Central memory CD8-positive, alpha-beta T cell (primary cell): ENCODE measurements at regions not wholly inside any gene's neighbourhood (a gene's known extent, or its start where the extent isn't known, plus 50 kb on each side); places are given as distances from the start of the nearest gene placed in this dataset.

ENCODE experiments used
- ATAC-seq: fragments of 150-1000 bp; cut with Tn5 transposase; replicated peaks from 2 replicates; pipeline ENCODE4 v1.10.0; 2022; ENCODE audit warnings: mild to moderate bottlenecking, moderate FRiP score, moderate number of reproducible peaks; ENCODE audit not compliant: poor library complexity, severe bottlenecking; ENCODE audit errors: extremely low read depth
- DNase-seq, 2 donors: peaks; one replicate each; pipeline ENCODE4 v3.0.0; 2021; ENCODE audit warnings: low spot score in 2 of 2
- H3K27ac Mint-ChIP-seq: one replicate; pipeline ENCODE4 v1.8.0; 2022; ENCODE audit warnings: low read depth, mild to moderate bottlenecking, moderate library complexity, mixed read lengths
- H3K27me3 Mint-ChIP-seq: one replicate; pipeline ENCODE4 v1.8.0; 2022; ENCODE audit warnings: mixed read lengths
- H3K36me3 Mint-ChIP-seq: one replicate; pipeline ENCODE4 v1.8.0; 2022; ENCODE audit warnings: mild to moderate bottlenecking, moderate library complexity, mixed read lengths; ENCODE audit not compliant: insufficient read depth
- H3K4me1 Mint-ChIP-seq: one replicate; pipeline ENCODE4 v1.8.0; 2022; ENCODE audit warnings: mixed read lengths
- H3K4me3 Mint-ChIP-seq: one replicate; pipeline ENCODE4 v1.8.0; 2022; ENCODE audit warnings: mild to moderate bottlenecking, moderate library complexity, mixed read lengths
- H3K9me3 Mint-ChIP-seq: one replicate; pipeline ENCODE4 v1.8.0; 2022; ENCODE audit warnings: mixed read lengths

DNA sequence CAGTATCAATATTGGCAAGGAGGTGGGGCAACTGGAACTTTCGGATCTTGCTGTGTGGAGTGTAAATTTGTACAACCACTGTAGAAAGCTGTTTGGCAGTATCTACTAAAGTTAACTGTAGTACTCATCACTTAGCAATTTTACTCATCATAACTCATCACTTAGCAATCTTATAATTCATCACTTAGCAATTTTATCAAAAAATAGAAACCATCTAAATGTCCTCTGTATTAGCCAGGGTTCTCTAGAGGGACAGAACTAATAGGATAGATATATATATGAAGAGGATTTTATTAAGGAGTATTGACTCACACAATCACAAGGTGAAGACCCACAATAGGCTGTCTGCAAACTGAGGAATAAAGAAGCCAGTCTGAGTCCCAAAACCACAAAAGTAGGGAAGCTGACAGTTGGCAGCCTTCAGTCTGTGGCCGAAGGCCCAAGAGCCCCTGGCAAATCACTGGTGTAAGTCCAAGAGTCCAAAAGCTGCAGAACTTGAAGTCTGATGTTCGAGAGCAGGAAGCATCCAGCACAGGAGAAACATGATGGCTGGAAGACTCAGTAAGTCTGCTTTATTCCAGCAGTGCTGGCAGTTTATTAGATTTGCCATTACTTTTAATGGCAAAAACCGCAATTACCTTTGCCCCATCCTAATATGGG lies 92.9 kb upstream of the USP47 start:
- H3K4me3 Mint-ChIP-seq = no peak overlapping the region
- DNase-seq = no peak
- peaks cover 45% of the 10 kb centered on the region for H3K27me3 Mint-ChIP-seq
- ATAC-seq = no peak
- no peaks in the 10 kb centered on the region for H3K36me3 Mint-ChIP-seq
- H3K4me1 Mint-ChIP-seq = no peaks in the 10 kb centered on the region
- H3K27ac Mint-ChIP-seq = no peak overlapping the region
- no peaks in the 10 kb centered on the region for H3K9me3 Mint-ChIP-seq

DNA sequence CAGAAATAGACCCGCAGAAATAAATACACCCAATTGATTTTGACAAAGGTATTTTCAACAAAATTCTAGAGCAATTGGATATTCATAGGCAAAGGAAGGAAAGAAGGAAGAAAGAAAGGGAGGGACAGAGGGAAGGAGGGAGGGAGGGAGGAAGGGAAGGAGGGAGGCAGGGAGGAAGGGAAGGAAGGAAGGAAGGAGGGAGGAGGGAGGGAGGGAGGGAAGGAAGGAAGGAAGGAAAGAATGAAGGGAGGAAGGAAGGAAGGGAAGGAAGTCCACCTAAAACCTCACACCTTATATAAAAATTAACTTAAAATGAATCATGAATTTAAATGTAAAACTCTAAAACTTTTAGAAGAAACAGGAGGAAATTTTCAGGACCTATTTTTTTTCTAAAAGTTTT lies 94.2 kb upstream of the USP47 start:
- DNase-seq (no peak), ATAC-seq (no peak)
- Mint-ChIP-seq H3K27ac (no peak overlapping the region), H3K36me3 (no peaks in the 10 kb centered on the region), H3K4me3 (no peak overlapping the region), H3K27me3 (peaks cover 44% of the 10 kb centered on the region), H3K4me1 (no peaks in the 10 kb centered on the region), H3K9me3 (no peaks in the 10 kb centered on the region)

DNA sequence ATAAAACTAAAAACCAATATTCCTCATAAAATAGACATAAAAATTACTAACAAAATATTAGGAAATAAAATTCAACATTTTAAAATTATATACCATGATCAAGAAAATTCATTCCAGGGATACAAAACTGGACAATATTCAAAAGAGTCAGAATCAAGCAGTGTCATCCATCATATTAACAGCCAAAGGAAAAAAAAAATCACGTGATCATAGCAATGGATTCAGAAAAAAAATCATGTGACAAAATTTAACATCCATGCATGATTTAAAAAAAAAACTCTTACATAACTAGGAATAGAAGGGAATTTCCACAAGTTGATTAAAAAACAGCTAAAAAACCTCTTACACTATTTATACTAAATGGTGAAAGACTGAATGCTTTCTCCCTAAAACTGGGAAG lies 95.3 kb upstream of the USP47 start:
- H3K4me3 Mint-ChIP-seq = no peak overlapping the region
- peaks cover 48% of the 10 kb centered on the region for H3K27me3 Mint-ChIP-seq
- no peak overlapping the region for H3K27ac Mint-ChIP-seq
- DNase-seq (no peak), ATAC-seq (no peak)
- no peaks in the 10 kb centered on the region for H3K9me3 Mint-ChIP-seq
- no peaks in the 10 kb centered on the region for H3K4me1 Mint-ChIP-seq
- no peaks in the 10 kb centered on the region for H3K36me3 Mint-ChIP-seq

DNA sequence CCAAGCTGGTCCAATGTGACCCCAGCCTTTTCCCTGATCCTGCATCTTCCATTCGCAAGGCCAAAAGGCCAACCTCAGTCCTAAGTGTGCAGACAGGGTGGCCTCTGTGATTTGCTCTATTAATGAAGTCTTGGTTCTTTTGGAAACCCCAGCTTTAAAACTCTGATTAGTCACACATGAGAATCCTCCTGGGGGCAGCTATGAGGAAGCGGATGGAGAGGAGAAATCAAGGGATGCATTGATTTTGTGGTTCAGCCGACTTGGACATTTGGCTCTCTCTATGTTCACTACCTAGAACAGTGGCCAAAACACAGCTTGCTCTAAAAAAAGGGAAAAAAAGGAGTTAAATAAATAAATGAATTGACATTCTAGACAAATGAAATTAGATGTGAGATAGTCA lies 98.6 kb upstream of the USP47 start:
- Mint-ChIP-seq H3K27me3 (peaks cover 70% of the 10 kb centered on the region), H3K9me3 (no peaks in the 10 kb centered on the region), H3K4me3 (no peak overlapping the region), H3K36me3 (no peaks in the 10 kb centered on the region), H3K27ac (no peak overlapping the region), H3K4me1 (no peaks in the 10 kb centered on the region)
- ATAC-seq = no peak
- no peak for DNase-seq

DNA sequence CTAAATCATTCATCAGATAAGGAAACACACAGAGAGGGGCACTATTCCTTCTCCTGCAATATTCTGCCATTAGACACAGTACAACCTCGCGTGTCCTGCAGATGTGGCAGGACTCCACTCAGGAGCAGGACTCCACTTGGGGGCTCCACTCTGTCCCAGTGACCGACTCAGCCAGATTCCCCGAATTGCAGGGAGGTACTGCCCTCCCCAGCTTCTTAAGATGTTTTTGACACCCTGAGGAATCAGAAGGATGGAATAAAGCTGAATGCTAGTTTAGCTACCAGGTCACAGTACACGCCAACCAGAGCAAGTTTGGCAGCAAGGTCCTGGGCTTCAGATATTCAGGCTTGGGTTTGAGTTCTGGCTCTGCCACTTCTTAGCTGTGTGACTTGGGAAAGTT lies 99.3 kb upstream of the USP47 start:
- no peaks in the 10 kb centered on the region for H3K4me1 Mint-ChIP-seq
- no peaks in the 10 kb centered on the region for H3K36me3 Mint-ChIP-seq
- no peak overlapping the region for H3K27ac Mint-ChIP-seq
- no peak for DNase-seq
- ATAC-seq = no peak
- peaks cover 66% of the 10 kb centered on the region for H3K27me3 Mint-ChIP-seq
- no peak overlapping the region for H3K4me3 Mint-ChIP-seq
- no peaks in the 10 kb centered on the region for H3K9me3 Mint-ChIP-seq

DNA sequence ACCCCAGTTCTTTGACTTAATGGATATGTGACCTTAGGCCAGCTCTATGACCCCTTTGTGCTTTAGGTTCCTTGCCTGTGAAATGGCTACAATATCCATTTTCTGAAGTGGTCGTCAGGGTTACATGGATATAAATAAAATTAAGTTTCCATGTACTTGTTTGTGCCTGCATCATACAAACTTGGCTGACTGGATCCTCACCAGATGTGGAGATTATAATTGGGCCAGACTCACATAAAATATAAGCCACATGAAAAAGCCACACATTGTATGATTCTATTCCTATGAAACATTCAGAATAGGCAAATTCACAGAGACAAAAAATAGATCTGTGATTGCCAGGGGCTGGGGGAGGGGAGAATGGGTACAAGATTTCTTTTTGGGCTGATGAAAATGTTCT lies 100.9 kb upstream of the USP47 start:
- H3K27ac Mint-ChIP-seq = no peak overlapping the region
- H3K27me3 Mint-ChIP-seq = peaks cover 64% of the 10 kb centered on the region
- H3K36me3 Mint-ChIP-seq = no peaks in the 10 kb centered on the region
- no peaks in the 10 kb centered on the region for H3K4me1 Mint-ChIP-seq
- H3K4me3 Mint-ChIP-seq = no peak overlapping the region
- DNase-seq (no peak), ATAC-seq (no peak)
- no peaks in the 10 kb centered on the region for H3K9me3 Mint-ChIP-seq

DNA sequence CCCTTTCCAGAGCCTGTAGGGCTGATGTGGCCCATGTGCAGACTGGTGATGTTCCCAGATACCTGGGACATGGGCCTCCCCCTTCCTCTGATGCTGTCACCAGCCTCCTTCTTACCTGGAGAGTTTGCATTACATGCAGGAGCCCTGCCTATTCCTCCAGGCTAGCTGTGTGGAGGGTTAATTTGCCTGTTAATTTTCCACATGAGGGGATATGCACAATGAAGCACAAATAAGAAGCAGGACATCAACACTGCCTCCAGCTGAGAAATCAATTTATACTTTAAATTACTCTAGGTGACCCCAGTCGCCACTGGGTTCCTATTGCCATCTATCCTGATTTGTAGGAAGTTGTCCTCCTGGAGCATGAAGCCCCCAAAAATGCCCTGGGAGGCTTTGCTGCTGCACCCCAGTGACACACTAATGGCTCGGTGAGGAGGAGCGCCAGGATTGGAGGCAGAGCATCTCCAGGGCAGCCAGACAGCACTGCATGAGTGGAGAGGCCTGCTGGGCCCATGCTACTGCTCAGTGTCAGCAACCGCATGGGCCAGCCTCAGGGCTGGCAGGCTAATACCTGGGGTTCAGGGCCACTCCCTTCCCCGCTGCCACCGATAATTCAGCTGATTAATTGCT lies 101.6 kb upstream of the USP47 start:
- no peak for DNase-seq

DNA sequence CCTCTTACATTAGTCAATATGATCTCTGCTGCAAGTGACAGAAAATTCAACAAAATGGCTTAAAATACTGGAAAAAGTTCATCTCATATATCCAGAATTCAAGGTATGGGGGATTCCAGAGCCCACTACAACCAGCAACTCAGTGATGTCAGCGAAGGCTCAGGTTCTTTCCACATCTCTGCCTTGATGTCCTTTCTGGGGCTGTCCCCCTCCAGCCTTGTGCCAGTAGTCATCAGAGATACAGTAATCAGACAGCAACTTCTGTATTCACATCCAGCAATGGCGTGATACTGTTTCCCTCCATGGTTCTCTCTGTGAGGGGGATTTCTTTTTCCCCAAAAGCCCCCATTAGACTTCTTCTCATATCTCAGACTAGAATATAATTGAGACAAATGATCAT lies 103.4 kb upstream of the USP47 start:
- H3K27ac Mint-ChIP-seq = no peak overlapping the region
- H3K27me3 Mint-ChIP-seq = peaks cover 68% of the 10 kb centered on the region
- H3K36me3 Mint-ChIP-seq = no peaks in the 10 kb centered on the region
- H3K9me3 Mint-ChIP-seq = no peaks in the 10 kb centered on the region
- ATAC-seq = no peak
- no peak for DNase-seq
- H3K4me3 Mint-ChIP-seq = no peak overlapping the region
- no peaks in the 10 kb centered on the region for H3K4me1 Mint-ChIP-seq

More for the DNA sequence above, 101.6 kb upstream of the USP47 start:
- Mint-ChIP-seq H3K36me3 (no peaks in the 10 kb centered on the region), H3K4me1 (no peaks in the 10 kb centered on the region), H3K27ac (no peak overlapping the region), H3K9me3 (no peaks in the 10 kb centered on the region), H3K4me3 (no peak overlapping the region), H3K27me3 (peaks cover 64% of the 10 kb centered on the region)
- ATAC-seq = no peak

DNA sequence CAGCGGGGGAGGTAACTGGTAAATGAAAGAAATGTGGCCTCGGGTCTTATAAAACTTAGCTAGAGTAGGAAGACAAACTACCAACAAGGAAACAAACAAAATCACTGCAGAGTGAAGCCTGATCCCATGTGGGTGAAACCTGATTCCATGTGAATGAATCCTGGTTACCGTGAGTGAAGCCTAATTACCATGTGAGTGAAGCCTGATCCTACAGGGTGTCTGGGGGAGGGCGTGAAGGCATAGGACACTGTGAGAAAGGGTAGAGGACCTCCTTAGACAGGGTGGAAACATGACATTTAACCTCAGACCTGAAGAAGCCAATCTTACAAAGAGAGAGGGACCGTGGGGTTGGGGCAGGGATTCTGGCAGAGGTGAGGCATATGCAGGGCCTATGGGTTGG lies 106.2 kb upstream of the USP47 start:
- Mint-ChIP-seq H3K27ac (no peak overlapping the region), H3K4me1 (no peaks in the 10 kb centered on the region), H3K36me3 (no peaks in the 10 kb centered on the region), H3K9me3 (no peaks in the 10 kb centered on the region), H3K27me3 (peaks cover 51% of the 10 kb centered on the region), H3K4me3 (no peak overlapping the region)
- ATAC-seq (no peak), DNase-seq (no peak)

DNA sequence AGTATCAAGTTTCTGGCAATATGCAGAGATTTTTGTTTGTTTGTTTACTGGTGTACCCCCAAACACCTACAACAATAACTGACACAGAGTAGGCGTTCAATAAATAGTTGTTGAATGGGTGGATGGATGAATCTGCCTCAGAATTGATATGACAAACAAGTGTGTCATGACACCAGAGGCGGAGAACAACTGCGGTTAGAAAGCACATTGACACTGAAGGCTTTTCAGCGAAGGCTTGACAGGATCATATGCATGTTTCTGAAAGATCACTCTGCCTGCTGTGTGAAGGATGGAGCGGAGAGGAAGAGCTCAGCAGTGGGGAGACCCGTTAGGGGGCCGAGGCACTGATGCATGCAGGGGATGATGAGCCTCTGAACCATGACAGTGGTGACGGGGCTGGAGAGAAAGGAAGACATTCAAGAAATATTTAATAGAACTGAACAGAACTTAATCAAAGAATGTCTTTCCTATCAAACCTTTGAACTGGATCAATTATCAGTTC lies 108.5 kb upstream of the USP47 start:
- Mint-ChIP-seq H3K4me1 (no peaks in the 10 kb centered on the region), H3K36me3 (no peaks in the 10 kb centered on the region), H3K4me3 (no peak overlapping the region), H3K27me3 (peaks cover 33% of the 10 kb centered on the region), H3K27ac (no peak overlapping the region), H3K9me3 (no peaks in the 10 kb centered on the region)
- DNase-seq (no peak), ATAC-seq (no peak)

DNA sequence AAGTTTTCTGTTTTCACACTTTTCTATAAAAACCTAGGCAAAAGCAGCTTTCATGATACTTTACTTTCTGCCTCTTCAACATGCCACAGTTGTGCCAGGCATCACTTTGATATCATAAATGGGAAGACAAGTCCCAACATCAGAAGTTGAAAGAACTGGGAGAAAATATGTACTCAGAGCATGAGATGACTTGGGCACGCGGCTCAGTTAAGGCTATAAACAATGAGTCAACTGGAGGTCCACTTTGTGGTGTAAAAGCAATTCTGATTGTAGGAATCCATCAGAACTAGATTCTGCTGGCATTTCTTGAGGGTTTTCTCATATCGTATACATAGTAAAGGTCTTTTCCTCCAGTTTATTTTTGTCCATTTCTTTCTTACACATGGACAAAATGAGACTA lies 109.7 kb upstream of the USP47 start:
- Mint-ChIP-seq H3K4me3 (no peak overlapping the region), H3K4me1 (no peaks in the 10 kb centered on the region), H3K36me3 (no peaks in the 10 kb centered on the region), H3K27ac (no peak overlapping the region), H3K27me3 (peaks cover 41% of the 10 kb centered on the region), H3K9me3 (no peaks in the 10 kb centered on the region)
- no peak for ATAC-seq
- no peak for DNase-seq

DNA sequence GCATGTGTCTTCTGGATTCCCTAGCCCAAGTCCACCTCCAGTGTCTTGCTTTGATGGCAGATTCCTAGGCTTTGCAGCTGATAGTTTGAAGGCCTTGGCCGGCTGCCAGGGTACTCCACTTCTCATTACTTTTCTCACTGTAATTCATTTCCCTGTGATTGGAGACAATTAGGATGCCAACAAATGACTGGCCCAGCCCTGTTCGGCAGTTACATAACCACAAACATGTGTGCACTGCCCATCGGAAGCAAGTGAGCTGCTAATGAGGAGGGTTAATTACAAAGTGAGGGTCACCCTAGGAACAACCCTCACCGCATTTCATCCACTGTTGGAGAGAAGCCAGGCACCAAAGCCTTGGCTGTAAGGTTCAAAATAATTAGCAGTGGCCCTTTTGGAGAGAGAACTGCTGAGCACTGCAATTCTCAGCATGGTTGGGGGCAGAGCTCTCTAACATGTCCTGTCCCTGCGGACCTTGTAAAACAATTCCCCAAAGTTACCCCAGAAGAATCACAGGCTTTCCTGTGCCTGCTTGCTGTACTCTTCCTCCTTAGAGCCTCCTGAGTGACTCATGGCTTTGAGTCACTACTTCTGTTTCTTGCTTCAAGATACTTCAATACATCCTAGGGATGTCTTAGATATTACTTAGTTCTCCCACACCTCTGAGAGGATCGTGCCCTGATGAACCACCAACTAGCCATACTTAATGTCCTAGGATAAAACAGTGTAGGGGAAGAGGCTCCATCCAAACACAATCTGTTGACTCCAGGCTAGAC lies 109.7 kb upstream of the GALNT18 start:
- DNase-seq (no peak), ATAC-seq (no peak)
- Mint-ChIP-seq H3K36me3 (no peaks in the 10 kb centered on the region), H3K4me3 (no peak overlapping the region), H3K9me3 (no peaks in the 10 kb centered on the region), H3K4me1 (no peaks in the 10 kb centered on the region), H3K27me3 (peaks cover 47% of the 10 kb centered on the region), H3K27ac (no peak overlapping the region)

DNA sequence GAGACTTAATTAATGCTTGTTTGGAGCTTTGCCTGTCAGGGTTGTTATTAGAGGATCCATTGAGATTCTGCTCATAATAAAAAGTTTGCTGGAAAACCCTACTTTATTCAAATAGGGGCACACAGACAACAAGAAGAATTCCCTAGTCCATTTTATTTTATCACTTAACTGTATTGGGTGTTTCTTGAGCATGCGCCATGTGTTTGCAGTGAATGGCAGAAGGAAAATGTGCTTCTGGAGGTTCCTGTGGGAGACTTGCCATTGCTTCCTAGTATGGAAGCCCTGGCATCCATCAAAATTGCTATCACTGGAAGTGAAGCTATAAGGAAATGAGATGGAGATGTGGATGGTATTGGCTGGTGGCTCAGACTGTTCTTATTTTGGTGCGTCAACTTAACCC lies 106.6 kb upstream of the GALNT18 start:
- H3K36me3 Mint-ChIP-seq = no peaks in the 10 kb centered on the region
- H3K4me3 Mint-ChIP-seq = no peak overlapping the region
- no peak for ATAC-seq
- no peak overlapping the region for H3K27ac Mint-ChIP-seq
- no peaks in the 10 kb centered on the region for H3K4me1 Mint-ChIP-seq
- DNase-seq = no peak
- H3K9me3 Mint-ChIP-seq = no peaks in the 10 kb centered on the region
- peaks cover 34% of the 10 kb centered on the region for H3K27me3 Mint-ChIP-seq
